SK-N-SH treated with all-trans-retinoic acid at 6 μM for 48 hours (cell line): ENCODE measurements at regions not wholly inside any gene's neighbourhood (a gene's known extent, or its start where the extent isn't known, plus 50 kb on each side); places are given as distances from the start of the nearest gene placed in this dataset.

Experiments used
- ARNTL ChIP-seq: fragments of 450-650 bp; formaldehyde crosslinking; IDR thresholded peaks from 2 replicates; pipeline ENCODE4 v1.5.0; 2020; ENCODE audit warnings: low read depth, mild to moderate bottlenecking, moderate library complexity, borderline replicate concordance
- RARB ChIP-seq: fragments of 250-450 bp; sonication (Bioruptor Pico); IDR thresholded peaks from 2 replicates; pipeline ENCODE4 v1.8.0; 2021; ENCODE audit warnings: mild to moderate bottlenecking, moderate library complexity
- TOX ChIP-seq: fragments of 250-450 bp; sonication (Bioruptor Pico); IDR thresholded peaks from 2 replicates; pipeline ENCODE4 v1.8.0; 2021; ENCODE audit warnings: mild to moderate bottlenecking, moderate library complexity, borderline replicate concordance
- ZC3H10 ChIP-seq: fragments of 250-450 bp; sonication (Bioruptor Pico); IDR thresholded peaks from 2 replicates; pipeline ENCODE4 v1.5.1; 2021; ENCODE audit warnings: mild to moderate bottlenecking, moderate library complexity
- TF ChIP-seq, protein P1 (sequence below): fragments of 250-450 bp; sonication (Bioruptor Pico); IDR thresholded peaks from 2 replicates; pipeline ENCODE4 v1.8.0; 2020; ENCODE audit warnings: mild to moderate bottlenecking, moderate library complexity, borderline replicate concordance

DNA sequence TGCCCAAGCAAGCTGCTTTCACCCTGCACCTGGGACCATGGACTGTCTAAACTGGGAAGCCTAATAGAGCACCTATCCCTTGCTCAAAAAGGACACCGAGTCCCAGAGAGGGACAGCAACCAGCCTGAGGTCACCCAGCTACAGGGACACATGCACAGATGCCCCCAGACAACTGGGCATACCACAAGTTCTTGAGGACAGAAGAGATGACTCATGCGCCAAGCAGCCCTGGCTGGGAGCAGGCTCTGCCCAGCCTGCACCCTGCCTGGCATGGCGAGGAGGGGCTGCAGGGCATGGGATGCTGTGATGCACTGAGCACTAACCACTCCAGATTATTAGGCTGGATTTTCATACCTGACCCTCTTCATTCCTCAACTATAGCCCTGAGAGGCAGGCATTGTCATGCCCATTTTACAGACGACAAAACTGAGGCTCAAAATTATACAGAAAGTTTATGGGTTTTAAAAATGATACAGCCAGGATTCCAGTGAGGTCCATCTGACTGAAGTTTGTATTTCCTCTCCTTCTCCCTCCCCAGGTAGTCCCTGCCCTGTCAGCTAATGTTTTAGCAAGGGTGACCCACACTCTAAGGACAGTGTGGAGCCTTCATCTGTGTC lies 289.3 kb upstream of the ZMIZ1 start:
- TF ChIP-seq, protein P1, sequence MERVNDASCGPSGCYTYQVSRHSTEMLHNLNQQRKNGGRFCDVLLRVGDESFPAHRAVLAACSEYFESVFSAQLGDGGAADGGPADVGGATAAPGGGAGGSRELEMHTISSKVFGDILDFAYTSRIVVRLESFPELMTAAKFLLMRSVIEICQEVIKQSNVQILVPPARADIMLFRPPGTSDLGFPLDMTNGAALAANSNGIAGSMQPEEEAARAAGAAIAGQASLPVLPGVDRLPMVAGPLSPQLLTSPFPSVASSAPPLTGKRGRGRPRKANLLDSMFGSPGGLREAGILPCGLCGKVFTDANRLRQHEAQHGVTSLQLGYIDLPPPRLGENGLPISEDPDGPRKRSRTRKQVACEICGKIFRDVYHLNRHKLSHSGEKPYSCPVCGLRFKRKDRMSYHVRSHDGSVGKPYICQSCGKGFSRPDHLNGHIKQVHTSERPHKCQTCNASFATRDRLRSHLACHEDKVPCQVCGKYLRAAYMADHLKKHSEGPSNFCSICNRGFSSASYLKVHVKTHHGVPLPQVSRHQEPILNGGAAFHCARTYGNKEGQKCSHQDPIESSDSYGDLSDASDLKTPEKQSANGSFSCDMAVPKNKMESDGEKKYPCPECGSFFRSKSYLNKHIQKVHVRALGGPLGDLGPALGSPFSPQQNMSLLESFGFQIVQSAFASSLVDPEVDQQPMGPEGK (CRISPR knock-in tag): no peak
- TF ChIP-seq ZC3H10 (no peak), TOX (CRISPR knock-in tag) (no peak), RARB (CRISPR knock-in tag) (no peak), ARNTL (CRISPR knock-in tag) (no peak)
